SW480 (cell line): ENCODE measurements at regions not wholly inside any gene's neighbourhood (a gene's known extent, or its start where the extent isn't known, plus 50 kb on each side); places are given as distances from the start of the nearest gene placed in this dataset.
A peak's percentile ranks its signal among the peaks of the same experiment; 100 is the strongest.
"Not testable (repeated sequence)": the region's sequence is repeated elsewhere in the genome, so short reads cannot be mapped to it uniquely, and the experiment has no call there.

Experiments
- DNase-seq: peaks from one replicate; pipeline ENCODE4 v3.0.0-alpha.2; 2016; ENCODE audit warnings: low spot score

- DNase-seq: no peak
These were observed 2319.5 kb downstream of the ARAP2 start for GRCh38 chr4:33924811-33925210.

- no peak for DNase-seq
These were observed 2313.8 kb downstream of the ARAP2 start for GRCh38 chr4:33930497-33930896.

DNA sequence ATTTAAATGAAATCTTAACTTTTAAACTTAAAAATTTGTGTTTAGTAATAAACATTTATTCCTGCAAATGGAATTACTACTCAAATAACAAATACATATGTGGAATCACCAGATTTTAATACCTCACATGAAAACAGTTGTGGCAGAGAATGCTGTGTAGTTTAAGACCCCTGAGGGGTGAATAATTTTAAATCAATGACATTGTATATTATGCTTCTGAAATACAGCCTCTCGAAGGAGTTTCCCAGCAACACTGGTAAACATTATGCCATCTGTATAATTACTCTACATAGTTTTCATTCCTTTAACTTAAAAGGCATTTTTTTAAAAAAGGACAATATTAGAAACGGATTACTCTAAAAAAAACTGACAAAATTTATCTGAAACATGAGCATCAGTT, 2313.3 kb downstream of the ARAP2 start:
- DNase-seq: no peak

DNA sequence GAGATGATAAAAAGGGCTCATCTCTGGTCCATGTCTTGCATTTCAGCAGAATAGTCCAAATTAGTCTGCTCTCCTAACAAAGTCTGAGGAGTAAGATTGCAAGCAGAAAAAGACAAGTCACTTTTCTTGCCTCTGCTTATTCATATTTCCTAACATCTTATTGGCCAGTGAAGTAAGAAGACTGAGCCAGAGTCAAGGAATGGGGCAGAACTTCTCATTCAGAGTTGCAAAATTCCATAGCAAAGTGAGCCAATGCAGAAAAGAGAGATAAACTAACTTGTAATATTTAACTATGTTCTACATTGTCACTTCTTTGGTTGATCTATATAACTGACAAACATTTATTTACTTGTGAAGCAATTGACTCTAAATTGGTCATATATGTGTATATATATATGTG, 2304.0 kb downstream of the ARAP2 start:
- DNase-seq: no peak

GRCh38 chr4:33941854-33942253, 2302.5 kb downstream of the ARAP2 start:
- no peak for DNase-seq

GRCh38 chr4:33948921-33949320, 2295.4 kb downstream of the ARAP2 start:
- DNase-seq: no peak

- not testable (repeated sequence) for DNase-seq
These were observed 2290.5 kb downstream of the ARAP2 start for GRCh38 chr4:33953848-33954247.

DNA sequence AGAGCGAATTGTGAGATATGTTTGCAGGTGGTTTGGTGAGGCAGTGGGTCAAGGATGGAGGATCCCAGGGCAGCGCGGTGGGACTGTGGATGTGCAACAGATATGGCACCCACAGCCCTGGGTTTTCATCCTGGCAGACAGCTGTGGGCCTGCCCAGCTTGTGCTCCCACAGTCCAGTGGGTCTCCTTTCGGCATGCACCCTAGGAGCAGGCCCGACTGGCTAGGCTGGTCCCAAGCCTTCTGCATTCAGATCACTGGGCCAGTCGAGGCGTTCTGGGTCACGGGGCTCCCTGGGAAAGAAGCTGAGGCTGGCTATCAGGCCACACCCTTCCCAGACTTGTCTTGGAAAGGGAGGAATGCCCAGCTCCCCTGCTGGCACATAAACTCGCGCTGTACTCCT, 2289.6 kb downstream of the ARAP2 start:
- no peak for DNase-seq

GRCh38 chr4:33959519-33959918, 2284.8 kb downstream of the ARAP2 start:
- DNase-seq: peak; percentile 6

DNA sequence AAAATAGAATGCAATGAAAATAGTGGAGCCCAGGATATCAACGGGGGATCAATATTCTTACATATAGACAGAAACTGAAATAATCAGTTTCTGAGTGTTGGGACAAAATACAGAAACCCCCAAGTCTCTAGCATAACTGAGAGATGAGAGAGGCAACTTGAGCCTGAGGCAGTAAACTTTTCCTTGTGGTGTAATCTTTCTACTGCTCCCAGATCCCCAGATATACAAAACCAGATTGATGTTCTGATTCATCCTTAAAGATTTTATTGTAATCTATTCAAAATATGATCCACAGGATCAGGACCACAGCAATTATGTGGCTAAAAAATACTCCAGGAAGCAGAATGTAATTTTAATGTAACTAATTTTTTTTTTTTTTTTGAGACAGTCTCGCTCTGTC, 2282.6 kb downstream of the ARAP2 start:
- no peak for DNase-seq

- DNase-seq: no peak
These were observed 2277.5 kb downstream of the ARAP2 start for GRCh38 chr4:33966808-33967207.

DNA sequence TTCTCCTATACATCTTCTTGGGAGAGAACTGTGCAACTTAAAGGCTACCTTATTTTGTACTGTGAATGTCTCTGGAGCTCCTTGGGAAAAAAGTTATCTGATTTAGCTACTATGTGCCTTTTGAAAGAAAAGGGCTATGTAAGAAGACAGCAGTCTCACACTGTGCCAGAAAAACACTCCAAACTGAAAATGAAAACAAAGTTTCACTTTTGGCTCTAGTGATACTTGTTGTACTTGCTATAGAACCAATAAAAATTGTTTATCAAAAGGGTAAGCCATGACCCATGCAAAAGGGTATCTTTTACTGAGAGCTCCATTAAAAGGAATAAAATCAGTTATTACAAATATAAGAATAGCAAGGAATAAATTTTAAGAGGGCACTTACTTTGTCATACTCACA, 2270.0 kb downstream of the ARAP2 start:
- DNase-seq: no peak

GRCh38 chr4:33975995-33976394, 2268.3 kb downstream of the ARAP2 start:
- DNase-seq: no peak

DNA sequence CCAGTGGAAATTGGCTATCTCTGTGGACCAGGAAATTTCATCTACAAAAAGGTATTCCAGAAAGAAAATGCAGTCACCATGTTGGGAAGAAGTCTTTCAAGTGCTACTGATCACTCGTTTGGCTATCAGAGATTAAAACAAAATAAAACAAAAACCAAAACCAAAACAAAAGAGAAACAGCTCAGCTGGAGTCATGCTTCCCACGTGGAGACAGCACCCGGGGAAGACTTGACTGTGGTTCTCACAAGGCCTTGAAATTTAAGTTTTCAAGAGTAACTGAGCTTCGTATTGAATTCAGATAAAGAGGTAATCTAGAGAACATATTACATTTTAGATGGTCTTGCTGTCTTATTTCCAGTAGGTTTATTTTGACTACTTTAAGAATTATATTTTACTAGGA, 2264.5 kb downstream of the ARAP2 start:
- DNase-seq: not testable (repeated sequence)

- DNase-seq: no peak
These were observed 2264.0 kb downstream of the ARAP2 start for GRCh38 chr4:33980361-33980760.

GRCh38 chr4:33989820-33990443, 2254.4 kb downstream of the ARAP2 start:
- no peak for DNase-seq

DNA sequence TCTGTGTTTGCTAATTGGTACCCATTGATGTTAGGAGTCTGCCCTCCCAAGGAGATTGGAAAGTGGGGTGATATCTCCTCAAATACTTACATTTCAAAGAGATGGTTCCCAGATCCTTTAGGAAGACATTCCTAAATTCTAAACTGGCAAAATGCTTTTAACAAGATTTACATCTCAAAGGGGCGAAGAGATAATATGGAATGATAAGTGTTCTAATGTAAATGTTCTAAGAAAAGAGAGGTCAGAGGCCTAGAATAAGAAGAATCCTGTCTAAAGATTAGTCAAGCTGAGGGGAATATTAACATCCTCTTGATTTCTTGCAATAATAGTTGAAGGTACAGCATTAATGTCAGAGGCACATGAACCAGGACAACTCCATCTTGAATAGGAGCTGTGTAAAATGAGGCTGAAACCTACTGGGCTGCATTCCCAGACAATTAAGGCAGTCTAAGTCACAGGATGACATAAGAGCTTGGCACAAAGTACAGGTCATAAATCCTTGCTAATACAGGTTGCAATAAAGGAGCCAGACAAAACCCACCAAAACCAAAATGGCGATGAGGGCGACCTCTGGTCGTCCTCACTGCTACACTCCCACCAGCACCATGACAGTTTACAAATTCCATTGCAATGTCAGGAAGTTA, 2248.1 kb downstream of the ARAP2 start:
- no peak for DNase-seq

GRCh38 chr4:33998291-33998690, 2246.0 kb downstream of the ARAP2 start:
- no peak for DNase-seq

- DNase-seq: no peak
These were observed 2244.0 kb downstream of the ARAP2 start for GRCh38 chr4:34000356-34000755.

GRCh38 chr4:34006540-34006939, 2237.8 kb downstream of the ARAP2 start:
- not testable (repeated sequence) for DNase-seq

GRCh38 chr4:34009951-34010350, 2234.4 kb downstream of the ARAP2 start:
- no peak for DNase-seq

- DNase-seq: no peak
These were observed 2233.4 kb downstream of the ARAP2 start for GRCh38 chr4:34010751-34011519.

DNA sequence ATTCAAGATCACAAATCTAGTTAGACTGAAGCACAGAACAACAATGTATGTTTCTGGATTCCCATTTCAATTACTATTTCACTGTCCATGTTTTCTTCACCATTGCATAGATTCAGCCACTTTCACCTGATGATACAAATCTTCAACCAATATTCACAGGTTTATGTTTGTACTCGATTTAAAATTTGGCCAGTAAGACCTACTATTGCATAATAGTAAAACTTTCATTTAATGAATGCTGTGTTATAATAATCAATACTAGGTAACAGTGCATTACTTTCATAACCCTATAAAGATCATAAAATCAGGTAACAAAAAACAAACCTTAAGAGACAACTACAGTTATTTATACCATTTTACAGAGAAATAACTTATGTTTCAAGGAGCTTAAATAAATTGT, 2209.1 kb downstream of the ARAP2 start:
- no peak for DNase-seq
